Activated T-cell treated with anti-CD3 and anti-CD28 coated beads, Interleukin-2, amount 50 U/mL, for 24 hours (primary cell): ENCODE measurements at regions not wholly inside any gene's neighbourhood (a gene's known extent, or its start where the extent isn't known, plus 50 kb on each side); places are given as distances from the start of the nearest gene placed in this dataset.
A peak's percentile ranks its signal among the peaks of the same experiment; 100 is the strongest.

Experiments
- DNase-seq: peaks from one replicate; pipeline ENCODE4 v3.0.0-alpha.2; 2020
- H3K27ac Mint-ChIP-seq: 2 replicates; pipeline ENCODE4 v1.8.0; 2020; ENCODE audit warnings: mild to moderate bottlenecking, mixed read lengths
- H3K27me3 Mint-ChIP-seq: 2 replicates; pipeline ENCODE4 v1.8.0; 2020; ENCODE audit warnings: mixed read lengths
- H3K36me3 Mint-ChIP-seq: 2 replicates; pipeline ENCODE4 v1.8.0; 2020; ENCODE audit warnings: low read depth, mixed read lengths
- H3K4me1 Mint-ChIP-seq: 2 replicates; pipeline ENCODE4 v1.8.0; 2020; ENCODE audit warnings: low read depth, mixed read lengths
- H3K4me3 Mint-ChIP-seq: 2 replicates; pipeline ENCODE4 v1.8.0; 2020; ENCODE audit warnings: mild to moderate bottlenecking, moderate library complexity, mixed read lengths
- H3K9me3 Mint-ChIP-seq: 2 replicates; pipeline ENCODE4 v1.8.0; 2020; ENCODE audit warnings: mixed read lengths

- Mint-ChIP-seq H3K4me3 (no peak overlapping the region), H3K36me3 (no peaks in the 10 kb centered on the region), H3K27me3 (peaks cover 29% of the 10 kb centered on the region), H3K4me1 (no peaks in the 10 kb centered on the region), H3K27ac (no peak overlapping the region), H3K9me3 (no peaks in the 10 kb centered on the region)
- no peak for DNase-seq
Observed at GRCh38 chrX:120819126-120819525, 56.5 kb downstream of the CT47B1 start.

GRCh38 chrX:120813982-120814381 is 61.7 kb downstream of the CT47B1 start:
- no peaks in the 10 kb centered on the region for H3K9me3 Mint-ChIP-seq
- no peak overlapping the region for H3K27ac Mint-ChIP-seq
- no peak overlapping the region for H3K4me3 Mint-ChIP-seq
- H3K27me3 Mint-ChIP-seq, result peaks cover 47% of the 10 kb centered on the region
- H3K4me1 Mint-ChIP-seq, result no peaks in the 10 kb centered on the region
- no peaks in the 10 kb centered on the region for H3K36me3 Mint-ChIP-seq
- DNase-seq, result no peak

GRCh38 chrX:120801426-120801825 is 74.2 kb downstream of the CT47B1 start:
- Mint-ChIP-seq H3K27ac (no peak overlapping the region), H3K27me3 (peaks cover 16% of the 10 kb centered on the region), H3K36me3 (no peaks in the 10 kb centered on the region), H3K4me3 (no peak overlapping the region), H3K4me1 (peaks cover 33% of the 10 kb centered on the region), H3K9me3 (no peaks in the 10 kb centered on the region)
- DNase-seq, result no peak

- Mint-ChIP-seq H3K4me3 (no peak overlapping the region), H3K36me3 (no peaks in the 10 kb centered on the region), H3K4me1 (peaks cover 49% of the 10 kb centered on the region), H3K27ac (peak overlapping the region; percentile 77), H3K27me3 (peaks cover 15% of the 10 kb centered on the region), H3K9me3 (no peaks in the 10 kb centered on the region)
- no peak for DNase-seq
Observed at GRCh38 chrX:120797188-120797851, 78.3 kb downstream of the CT47B1 start.

GRCh38 chrX:120795301-120795700 is 80.4 kb downstream of the CT47B1 start:
- Mint-ChIP-seq H3K9me3 (no peaks in the 10 kb centered on the region), H3K27me3 (peaks cover 13% of the 10 kb centered on the region), H3K27ac (peak overlapping the region; percentile 34), H3K4me1 (peaks cover 54% of the 10 kb centered on the region), H3K36me3 (no peaks in the 10 kb centered on the region), H3K4me3 (no peak overlapping the region)
- no peak for DNase-seq

GRCh38 chrX:120794525-120794975 is 81.1 kb downstream of the CT47B1 start:
- Mint-ChIP-seq H3K9me3 (no peaks in the 10 kb centered on the region), H3K36me3 (no peaks in the 10 kb centered on the region), H3K27ac (no peak overlapping the region), H3K4me1 (peaks cover 51% of the 10 kb centered on the region), H3K27me3 (peaks cover 13% of the 10 kb centered on the region), H3K4me3 (no peak overlapping the region)
- no peak for DNase-seq

GRCh38 chrX:120793098-120793497 is 82.6 kb downstream of the CT47B1 start:
- no peak overlapping the region for H3K27ac Mint-ChIP-seq
- H3K36me3 Mint-ChIP-seq, result no peaks in the 10 kb centered on the region
- no peak for DNase-seq
- H3K4me1 Mint-ChIP-seq, result peaks cover 42% of the 10 kb centered on the region
- H3K9me3 Mint-ChIP-seq, result no peaks in the 10 kb centered on the region
- no peak overlapping the region for H3K4me3 Mint-ChIP-seq
- peaks cover 8% of the 10 kb centered on the region for H3K27me3 Mint-ChIP-seq

GRCh38 chrX:120791013-120791643 is 84.5 kb downstream of the CT47B1 start:
- peak overlapping the region; percentile 35 for H3K4me3 Mint-ChIP-seq
- H3K36me3 Mint-ChIP-seq, result no peaks in the 10 kb centered on the region
- no peak for DNase-seq
- no peaks in the 10 kb centered on the region for H3K9me3 Mint-ChIP-seq
- H3K27ac Mint-ChIP-seq, result peak overlapping the region; percentile 81
- peaks cover 26% of the 10 kb centered on the region for H3K4me1 Mint-ChIP-seq
- peaks cover 6% of the 10 kb centered on the region for H3K27me3 Mint-ChIP-seq

GRCh38 chrX:120790552-120790951 is 85.1 kb downstream of the CT47B1 start:
- no peaks in the 10 kb centered on the region for H3K36me3 Mint-ChIP-seq
- no peak for DNase-seq
- H3K9me3 Mint-ChIP-seq, result no peaks in the 10 kb centered on the region
- peak overlapping the region; percentile 81 for H3K27ac Mint-ChIP-seq
- H3K4me1 Mint-ChIP-seq, result peaks cover 24% of the 10 kb centered on the region
- peak overlapping the region; percentile 35 for H3K4me3 Mint-ChIP-seq
- peaks cover 5% of the 10 kb centered on the region for H3K27me3 Mint-ChIP-seq

GRCh38 chrX:120790118-120790517 is 85.5 kb downstream of the CT47B1 start:
- Mint-ChIP-seq H3K36me3 (no peaks in the 10 kb centered on the region), H3K27ac (peak overlapping the region; percentile 81)

GRCh38 chrX:120781403-120781802 is 94.3 kb downstream of the CT47B1 start:
- Mint-ChIP-seq H3K4me3 (no peak overlapping the region), H3K4me1 (peaks cover 2% of the 10 kb centered on the region), H3K36me3 (no peaks in the 10 kb centered on the region), H3K27ac (no peak overlapping the region), H3K27me3 (peaks cover 16% of the 10 kb centered on the region), H3K9me3 (peaks cover under 1% of the 10 kb centered on the region)
- DNase-seq, result no peak

More at GRCh38 chrX:120790118-120790517, 85.5 kb downstream of the CT47B1 start:
- DNase-seq, result no peak
- no peaks in the 10 kb centered on the region for H3K9me3 Mint-ChIP-seq
- peak overlapping the region; percentile 35 for H3K4me3 Mint-ChIP-seq
- H3K4me1 Mint-ChIP-seq, result peaks cover 20% of the 10 kb centered on the region
- peaks cover 5% of the 10 kb centered on the region for H3K27me3 Mint-ChIP-seq

GRCh38 chrX:120775959-120776358 is 99.7 kb downstream of the CT47B1 start:
- no peak overlapping the region for H3K4me3 Mint-ChIP-seq
- H3K36me3 Mint-ChIP-seq, result no peaks in the 10 kb centered on the region
- no peak for DNase-seq
- no peaks in the 10 kb centered on the region for H3K4me1 Mint-ChIP-seq
- peaks cover 2% of the 10 kb centered on the region for H3K9me3 Mint-ChIP-seq
- no peak overlapping the region for H3K27ac Mint-ChIP-seq
- peaks cover 26% of the 10 kb centered on the region for H3K27me3 Mint-ChIP-seq

GRCh38 chrX:120774606-120775005 is 101.1 kb downstream of the CT47B1 start:
- peaks cover 2% of the 10 kb centered on the region for H3K4me1 Mint-ChIP-seq
- no peak for DNase-seq
- no peak overlapping the region for H3K4me3 Mint-ChIP-seq
- no peaks in the 10 kb centered on the region for H3K36me3 Mint-ChIP-seq
- peaks cover 26% of the 10 kb centered on the region for H3K27me3 Mint-ChIP-seq
- H3K27ac Mint-ChIP-seq, result no peak overlapping the region
- H3K9me3 Mint-ChIP-seq, result peaks cover 2% of the 10 kb centered on the region

- Mint-ChIP-seq H3K4me1 (peaks cover 2% of the 10 kb centered on the region), H3K9me3 (peaks cover 2% of the 10 kb centered on the region), H3K27me3 (peaks cover 26% of the 10 kb centered on the region), H3K36me3 (no peaks in the 10 kb centered on the region), H3K4me3 (no peak overlapping the region), H3K27ac (no peak overlapping the region)
- no peak for DNase-seq
Observed at GRCh38 chrX:120773801-120774200, 101.9 kb downstream of the CT47B1 start.

GRCh38 chrX:120769576-120770341 is 105.9 kb downstream of the CT47B1 start:
- no peak overlapping the region for H3K27ac Mint-ChIP-seq
- no peaks in the 10 kb centered on the region for H3K9me3 Mint-ChIP-seq
- no peaks in the 10 kb centered on the region for H3K36me3 Mint-ChIP-seq
- H3K4me3 Mint-ChIP-seq, result no peak overlapping the region
- H3K27me3 Mint-ChIP-seq, result peaks cover 18% of the 10 kb centered on the region
- peaks cover 2% of the 10 kb centered on the region for H3K4me1 Mint-ChIP-seq
- no peak for DNase-seq
